Right lobe of liver (tissue), 6 donors: ENCODE measurements at regions not wholly inside any gene's neighbourhood (a gene's known extent, or its start where the extent isn't known, plus 50 kb on each side); places are given as distances from the start of the nearest gene placed in this dataset.

Experiments
- ATAC-seq, 4 donors: fragments of 200-7000 bp; cut with Tn5 transposase; one replicate each; pipeline ENCODE4 v1.9.1; 2020; ENCODE audit warnings: mild to moderate bottlenecking in 4 of 4, moderate library complexity in 4 of 4
- DNase-seq, 3 donors: peaks; one replicate each; pipeline ENCODE4 v3.0.0-alpha.2; 2020
- H3K27ac ChIP-seq, 3 donors: fragments of 200-600 bp; one replicate each; pipeline ENCODE4 v1.8.0; 2022
- H3K27me3 ChIP-seq, 2 donors: fragments of 200-600 bp; one replicate each; pipeline ENCODE4 v1.8.0; 2022
- H3K36me3 ChIP-seq, 4 donors: fragments of 200-600 bp; sonication (generic) in 1 of 4; one replicate each; pipeline versions ENCODE4 v1.5.1 to v1.8.0; 2017 to 2022; ENCODE audit warnings: control low read depth in 1 of 4
- H3K4me1 ChIP-seq, 4 donors: fragments of 200-600 bp; sonication (generic) in 1 of 4; one replicate each; pipeline versions ENCODE4 v1.5.1 to v1.8.0; 2017 to 2022; ENCODE audit warnings: control low read depth in 1 of 4
- H3K4me3 ChIP-seq, 3 donors: fragments of 200-600 bp; one replicate each; pipeline ENCODE4 v1.8.0; 2022
- H3K9me3 ChIP-seq, 4 donors: fragments of 200-600 bp; sonication (generic) in 1 of 4; one replicate each; pipeline versions ENCODE4 v1.5.1 to v1.8.0; 2017 to 2022; ENCODE audit warnings: control low read depth in 1 of 4
- CTCF ChIP-seq, 4 donors: fragments of 200-600 bp in 3 of 4; fragments of 450-650 bp in 1 of 4; IDR thresholded peaks; one replicate each; pipeline versions ENCODE4 v1.5.1 to v1.8.0; 2016 to 2022; ENCODE audit warnings: antibody characterized with exemption in 4 of 4, mild to moderate bottlenecking in 2 of 4
- POLR2A ChIP-seq: fragments of 450-650 bp; IDR thresholded peaks from one replicate; pipeline ENCODE4 v1.6.1; 2017; ENCODE audit warnings: antibody characterized with exemption, mild to moderate bottlenecking
- WGBS: methylation state at CpG from one replicate; pipeline ENCODE4 v1.1.6; 2018; ENCODE audit warnings: low coverage, low lambda C conversion rate; ENCODE audit not compliant: insufficient coverage; ENCODE audit errors: missing lambda C conversion rate; 5-methylcytosine and 5-hydroxymethylcytosine counted together
- intact Hi-C, 2 donors: fragments of 100-400 bp; cut with DNase I; formaldehyde crosslinking; loops; one replicate each; pipeline versions ENCODE4 v1.11.2 to v1.14.1; 2022
- donor health status: DM: no; HTN: yes; CAD: no.
- donor health status: DM: no; HTN: no; CAD: no.
- donor health status: DM: no; HTN: no; CAD: no.
- donor health status: DM: no; HTN: yes; CAD: no.
- donor health status: DM: no; HTN: yes; CAD: no.

- no peak overlapping the region for H3K27ac ChIP-seq
These were observed 1374.9 kb downstream of the BRD1 start for GRCh38 chr22:48452766-48453165.

GRCh38 chr22:48451891-48452290, 1375.8 kb downstream of the BRD1 start:
- Histone ChIP-seq H3K9me3 (no peaks in the 10 kb centered on the region), H3K36me3 (no peaks in the 10 kb centered on the region), H3K27ac (no peak overlapping the region), H3K4me1 (no peaks in the 10 kb centered on the region), H3K27me3 (no peaks in the 10 kb centered on the region), H3K4me3 (no peak overlapping the region)
- WGBS: no CpG with 5 or more reads among the region's 11 CpGs
- TF ChIP-seq CTCF (IDR thresholded peaks at IDR 0.05): no peak
- no peak for TF ChIP-seq POLR2A
- no peak for ATAC-seq
- peak in 1 of 3 donors; percentile 29 for DNase-seq
- intact Hi-C loops: no loop called here

More at GRCh38 chr22:48452766-48453165, 1374.9 kb downstream of the BRD1 start:
- no peaks in the 10 kb centered on the region for H3K4me1 ChIP-seq
- H3K36me3 ChIP-seq: no peaks in the 10 kb centered on the region
- intact Hi-C loops: no loop called here
- DNase-seq (peak in 1 of 3 donors; percentile 48), ATAC-seq (no peak)
- TF ChIP-seq CTCF (IDR thresholded peaks at IDR 0.05) (no peak), POLR2A (no peak)
- H3K9me3 ChIP-seq: no peaks in the 10 kb centered on the region
- WGBS: 33% methylated on average over 2 of the region's 10 CpGs
- no peak overlapping the region for H3K4me3 ChIP-seq
- no peaks in the 10 kb centered on the region for H3K27me3 ChIP-seq

- no peaks in the 10 kb centered on the region for H3K27me3 ChIP-seq
- no peaks in the 10 kb centered on the region for H3K9me3 ChIP-seq
- ATAC-seq (no peak), DNase-seq (peak in 1 of 3 donors; percentile 20)
- no peaks in the 10 kb centered on the region for H3K4me1 ChIP-seq
- 73% methylated on average over 6 of the region's 13 CpGs for WGBS
- H3K4me3 ChIP-seq: no peak overlapping the region
- H3K36me3 ChIP-seq: no peaks in the 10 kb centered on the region
- no peak for TF ChIP-seq POLR2A
- intact Hi-C loops: no loop called here
- no peak overlapping the region for H3K27ac ChIP-seq
These were observed 1377.4 kb downstream of the BRD1 start for GRCh38 chr22:48450188-48450825.

GRCh38 chr22:48449466-48450187, 1378.0 kb downstream of the BRD1 start:
- WGBS: 48% methylated on average over 8 of the region's 15 CpGs
- Histone ChIP-seq H3K4me1 (no peaks in the 10 kb centered on the region), H3K36me3 (no peaks in the 10 kb centered on the region), H3K9me3 (no peaks in the 10 kb centered on the region), H3K27me3 (no peaks in the 10 kb centered on the region), H3K27ac (no peak overlapping the region), H3K4me3 (no peak overlapping the region)
- intact Hi-C loops: no loop called here
- no peak for ATAC-seq
- peak in 2 of 3 donors; percentile 25 to 42 for DNase-seq
- TF ChIP-seq CTCF (IDR thresholded peaks at IDR 0.05) (no peak), POLR2A (no peak)

- Histone ChIP-seq H3K36me3 (no peaks in the 10 kb centered on the region), H3K9me3 (no peaks in the 10 kb centered on the region), H3K27ac (no peak overlapping the region), H3K4me3 (no peak overlapping the region), H3K4me1 (no peaks in the 10 kb centered on the region), H3K27me3 (no peaks in the 10 kb centered on the region)
- intact Hi-C loops: no loop called here
- ATAC-seq (no peak), DNase-seq (peak in 2 of 3 donors; percentile 30 to 33)
- WGBS: 77% methylated on average over 7 of the region's 7 CpGs
- no peak for TF ChIP-seq CTCF (IDR thresholded peaks at IDR 0.05)
- no peak for TF ChIP-seq POLR2A
These were observed 1378.9 kb downstream of the BRD1 start for GRCh38 chr22:48448821-48449220.
